Endothelial cell of umbilical vein (primary cell): ENCODE measurements at regions not wholly inside any gene's neighbourhood (a gene's known extent, or its start where the extent isn't known, plus 50 kb on each side); places are given as distances from the start of the nearest gene placed in this dataset.

Experiments
- EZH2 ChIP-seq: IDR thresholded peaks from 2 replicates; pipeline ENCODE4 v1.6.1; 2012; ENCODE audit warnings: borderline replicate concordance, low read depth, mild to moderate bottlenecking, moderate library complexity, low read length, inconsistent platforms; ENCODE audit not compliant: severe bottlenecking
- JUN ChIP-seq: IDR thresholded peaks from 2 replicates; pipeline ENCODE4 v1.6.1; 2011; ENCODE audit warnings: borderline replicate concordance, low read depth; ENCODE audit not compliant: insufficient read length, insufficient read depth
- MYC ChIP-seq: IDR thresholded peaks from one replicate; pipeline ENCODE4 v1.6.1; 2011; ENCODE audit warnings: mild to moderate bottlenecking, low read depth, low read length
- POLR2A ChIP-seq: IDR thresholded peaks from 2 replicates; pipeline ENCODE4 v1.6.1; 2012; ENCODE audit warnings: low read depth, mild to moderate bottlenecking, control low read depth, low read length
- POLR2AphosphoS5 ChIP-seq: IDR thresholded peaks from 2 replicates; pipeline ENCODE4 v1.6.1; 2012; ENCODE audit warnings: low read depth, mild to moderate bottlenecking, control low read depth, low read length, moderate library complexity; ENCODE audit not compliant: insufficient read depth
- TF ChIP-seq, protein P1 (sequence below), 2 donors: IDR thresholded peaks; 1 replicate in 1 of 2; 2 replicates in 1 of 2; pipeline ENCODE4 v1.5.1; 2011; ENCODE audit warnings: low read length in 2 of 2, mild to moderate bottlenecking in 2 of 2, moderate library complexity in 2 of 2, control low read depth in 1 of 2, inconsistent platforms in 1 of 2, low read depth in 1 of 2; ENCODE audit not compliant: insufficient read depth in 1 of 2; ENCODE audit errors: extremely low read depth in 1 of 2

DNA sequence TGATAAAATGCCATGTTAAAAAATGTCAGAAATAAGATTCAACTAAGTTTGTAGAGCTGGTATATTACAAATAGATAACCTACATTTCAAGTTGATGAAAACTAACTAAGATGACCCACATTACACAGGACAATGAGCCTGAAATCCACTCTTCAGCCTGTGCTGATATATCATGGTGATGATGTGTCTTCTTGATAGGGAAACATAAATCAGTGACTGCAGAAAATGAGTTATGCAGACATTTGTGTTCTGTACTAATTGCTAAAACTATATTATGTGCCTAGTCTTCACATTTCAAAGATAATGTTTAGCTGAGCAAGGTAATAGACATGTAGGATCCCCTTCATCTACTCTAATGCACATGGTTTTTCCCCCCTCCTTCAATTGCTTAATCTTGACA, 331.6 kb upstream of the F9 start:
- TF ChIP-seq, protein P1, sequence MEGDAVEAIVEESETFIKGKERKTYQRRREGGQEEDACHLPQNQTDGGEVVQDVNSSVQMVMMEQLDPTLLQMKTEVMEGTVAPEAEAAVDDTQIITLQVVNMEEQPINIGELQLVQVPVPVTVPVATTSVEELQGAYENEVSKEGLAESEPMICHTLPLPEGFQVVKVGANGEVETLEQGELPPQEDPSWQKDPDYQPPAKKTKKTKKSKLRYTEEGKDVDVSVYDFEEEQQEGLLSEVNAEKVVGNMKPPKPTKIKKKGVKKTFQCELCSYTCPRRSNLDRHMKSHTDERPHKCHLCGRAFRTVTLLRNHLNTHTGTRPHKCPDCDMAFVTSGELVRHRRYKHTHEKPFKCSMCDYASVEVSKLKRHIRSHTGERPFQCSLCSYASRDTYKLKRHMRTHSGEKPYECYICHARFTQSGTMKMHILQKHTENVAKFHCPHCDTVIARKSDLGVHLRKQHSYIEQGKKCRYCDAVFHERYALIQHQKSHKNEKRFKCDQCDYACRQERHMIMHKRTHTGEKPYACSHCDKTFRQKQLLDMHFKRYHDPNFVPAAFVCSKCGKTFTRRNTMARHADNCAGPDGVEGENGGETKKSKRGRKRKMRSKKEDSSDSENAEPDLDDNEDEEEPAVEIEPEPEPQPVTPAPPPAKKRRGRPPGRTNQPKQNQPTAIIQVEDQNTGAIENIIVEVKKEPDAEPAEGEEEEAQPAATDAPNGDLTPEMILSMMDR (IDR thresholded peaks at IDR 0.05; ENCODE audit: extremely low read depth in 1 of 2, insufficient read depth in 1 of 2, low read depth in 1 of 2, low read length in 2 of 2), result no peak
- TF ChIP-seq POLR2A (no peak), POLR2AphosphoS5 (no peak), MYC (no peak), EZH2 (no peak), JUN (no peak)
